ENCODE measurements at regions not wholly inside any gene's neighbourhood (a gene's known extent, or its start where the extent isn't known, plus 50 kb on each side); places are given as distances from the start of the nearest gene placed in this dataset.
"Not testable (repeated sequence)": the region's sequence is repeated elsewhere in the genome, so short reads cannot be mapped to it uniquely, and the experiment has no call there.

DNA sequence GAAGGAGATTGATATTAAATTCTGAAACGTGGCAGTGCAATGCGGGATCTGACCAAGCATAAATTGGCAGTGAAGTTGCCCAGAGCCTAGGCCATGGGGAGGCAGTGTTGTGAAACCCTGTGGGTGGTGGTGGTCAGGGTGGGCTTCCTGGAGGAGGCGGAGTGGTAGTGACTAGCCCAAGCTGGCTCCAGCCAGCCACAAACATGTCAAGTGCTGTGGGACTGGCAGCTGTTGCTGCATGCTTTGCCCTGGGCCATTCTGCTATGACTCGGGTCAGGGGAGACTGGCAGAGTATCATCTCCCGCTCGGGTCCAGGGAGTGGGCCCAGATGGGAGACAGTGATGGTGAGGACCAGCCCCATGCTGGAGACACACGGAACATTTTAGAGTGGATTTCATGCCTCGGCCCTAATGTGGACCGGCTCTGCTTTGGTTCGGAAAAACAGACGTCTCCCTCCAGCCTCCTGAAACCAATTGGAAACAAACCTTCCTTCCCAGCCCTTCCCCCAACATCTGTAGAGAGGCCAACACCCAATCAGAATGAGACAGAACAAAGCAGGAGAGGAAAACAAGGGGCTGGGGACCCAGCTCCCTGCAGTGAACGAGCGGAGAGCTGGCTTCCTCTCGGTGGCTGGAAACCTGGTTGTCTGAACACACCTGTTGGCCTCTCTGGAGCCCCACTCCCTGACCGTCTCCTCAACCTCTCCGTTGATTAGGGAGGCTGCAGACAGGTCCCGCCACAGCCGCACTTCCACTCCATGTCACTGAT, 58.2 kb downstream of the TMEM270 start:
- DNase-seq = no peak

DNA sequence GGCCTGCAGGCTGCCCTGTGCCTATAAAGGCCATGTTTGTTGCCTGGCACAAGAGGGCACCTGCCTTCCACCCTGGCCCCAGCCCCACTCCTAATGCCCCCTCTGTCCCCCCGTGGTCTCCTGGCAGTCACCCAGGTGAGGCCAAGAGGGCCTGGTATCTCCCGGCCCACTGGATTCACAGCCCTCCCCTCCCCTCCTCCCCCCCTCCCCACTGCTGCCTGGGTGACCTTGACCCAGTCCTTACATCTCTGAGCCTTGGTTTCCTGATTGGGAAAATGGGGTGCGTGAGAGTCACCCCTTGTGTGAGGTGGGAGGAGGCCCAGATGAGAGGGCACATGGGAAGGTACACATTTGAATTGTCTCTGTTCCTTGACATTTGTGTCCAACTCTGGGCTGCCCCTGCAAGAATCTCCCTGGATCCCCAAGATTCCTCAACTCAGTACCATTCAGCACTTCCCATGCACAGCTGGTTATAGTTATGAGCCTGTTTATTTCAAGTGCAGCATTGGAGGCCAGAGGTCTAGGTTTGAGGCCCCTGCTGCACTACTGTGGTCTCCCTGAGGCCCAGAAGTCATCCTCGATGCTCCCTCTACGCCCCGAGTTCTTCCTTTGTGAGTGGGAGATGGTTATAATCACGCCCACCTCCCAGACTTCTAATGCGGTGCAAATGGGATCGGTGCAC, 58.9 kb downstream of the TMEM270 start:
- DNase-seq = no peak

DNA sequence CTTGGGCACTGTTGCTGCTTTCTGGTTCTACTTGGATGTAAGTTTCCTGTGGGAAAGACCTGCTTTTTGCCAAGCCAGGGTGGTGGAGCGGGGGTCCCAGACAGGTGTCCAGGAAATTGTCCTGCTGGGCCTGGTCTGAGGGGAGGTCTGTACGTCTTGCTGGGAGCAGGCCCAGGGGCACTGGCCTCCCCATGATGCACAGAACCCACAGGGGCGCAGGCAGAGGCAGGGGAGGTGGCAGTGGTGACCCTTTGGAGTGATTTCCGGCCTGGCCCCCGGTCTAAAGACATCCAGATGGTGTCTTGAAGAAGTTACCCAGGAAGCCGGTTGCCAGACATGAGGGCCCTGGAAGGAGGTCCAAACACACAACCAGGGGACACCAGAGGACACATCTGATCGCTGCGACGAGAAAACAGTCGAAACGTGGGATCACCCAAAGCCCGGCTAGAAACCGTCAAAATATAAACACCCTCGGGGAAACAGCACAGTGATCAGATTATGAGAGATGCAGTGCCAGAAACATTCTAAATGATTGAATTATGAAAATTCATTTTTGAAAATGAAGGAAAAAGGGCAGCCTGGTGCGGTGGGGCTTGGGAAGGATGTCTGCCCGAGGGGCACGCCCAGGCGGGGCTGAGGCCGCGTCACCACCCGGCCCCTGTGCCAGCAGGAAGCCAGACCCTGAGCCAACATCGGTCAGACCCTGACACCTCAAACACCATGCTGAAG, 59.6 kb downstream of the TMEM270 start:
- DNase-seq = no peak

DNA sequence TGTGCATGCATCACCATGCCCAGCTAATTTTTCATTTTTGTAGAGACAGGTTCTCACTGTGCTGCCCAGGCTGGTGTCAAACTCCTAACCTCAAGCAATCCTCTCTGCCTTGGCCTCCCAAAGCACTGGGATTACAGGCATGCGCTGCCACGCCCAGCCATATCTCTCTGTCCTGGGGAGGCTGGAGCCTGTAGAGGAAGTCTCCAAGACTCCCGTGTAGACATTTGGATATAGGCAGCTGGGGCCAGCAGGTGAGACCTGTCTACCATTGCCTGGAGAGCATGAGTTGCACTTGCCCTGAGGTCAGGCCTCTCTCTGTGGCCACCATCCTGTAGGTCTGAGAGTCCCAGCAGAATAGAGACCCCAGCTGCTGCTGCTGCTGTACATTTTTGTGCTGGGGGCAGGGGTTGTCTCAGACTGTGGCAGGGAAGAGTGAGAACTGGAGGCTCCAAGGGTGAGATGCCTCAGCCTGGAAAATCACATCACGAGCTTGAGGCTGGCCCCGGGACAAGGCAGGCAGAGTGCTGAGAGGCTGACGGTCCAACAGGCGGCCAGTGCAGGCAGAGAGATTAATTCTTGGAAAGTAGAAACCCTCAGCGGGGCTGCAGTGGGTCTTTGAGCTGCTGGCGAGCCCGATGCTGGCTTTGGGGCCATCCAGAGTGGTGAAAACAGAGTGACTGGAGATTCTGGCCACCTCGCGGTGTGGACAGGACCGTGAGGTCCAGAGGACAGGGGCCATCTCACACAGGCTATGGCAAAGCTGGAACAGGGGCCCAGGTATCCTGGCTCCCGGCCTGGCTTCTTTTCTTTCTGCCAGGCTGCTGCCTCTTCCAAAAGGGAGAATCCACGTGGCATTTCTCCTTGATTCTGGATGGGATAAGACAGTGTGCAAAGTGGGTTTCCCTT, 60.9 kb downstream of the TMEM270 start:
- DNase-seq = no peak

DNA sequence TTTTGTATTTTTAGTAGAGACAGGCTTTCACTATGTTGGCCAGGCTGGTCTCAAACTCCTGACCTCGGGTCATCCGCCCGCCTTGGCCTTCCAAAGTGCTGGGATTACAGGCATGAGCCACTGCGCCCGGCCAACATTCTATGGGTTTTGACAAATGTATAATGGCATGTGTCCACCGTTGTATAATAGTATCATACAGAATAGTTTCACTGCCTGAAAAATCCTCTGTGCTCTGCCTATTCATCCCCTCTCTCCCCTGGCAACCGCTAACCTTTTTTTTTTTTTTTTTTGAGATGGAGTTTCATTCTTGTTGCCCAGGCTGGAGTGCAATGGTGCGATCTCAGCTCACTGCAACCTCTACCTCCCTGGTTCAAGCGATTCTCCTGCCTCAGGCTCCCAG, 67.7 kb downstream of the TMEM270 start:
- not testable (repeated sequence) for DNase-seq

DNA sequence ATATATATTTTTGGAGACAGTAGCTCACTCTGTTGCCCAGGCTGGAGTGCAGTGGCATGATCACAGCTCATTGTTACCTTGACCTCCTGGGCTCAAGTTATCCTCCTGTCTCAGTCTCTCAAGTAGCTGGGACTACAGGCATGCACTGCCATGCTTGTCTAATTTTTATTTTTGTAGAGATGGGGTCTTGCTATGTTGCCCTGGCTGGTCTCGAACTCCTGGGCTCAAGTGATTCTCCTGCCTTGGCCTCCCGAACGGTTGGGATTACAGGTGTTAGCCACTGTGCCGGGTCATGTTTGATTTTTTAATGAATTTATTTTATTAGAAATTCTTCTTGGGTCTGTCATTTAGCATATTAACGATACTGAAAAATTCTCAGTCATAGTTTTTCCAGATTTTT, 70.5 kb downstream of the TMEM270 start:
- no peak for DNase-seq

DNA sequence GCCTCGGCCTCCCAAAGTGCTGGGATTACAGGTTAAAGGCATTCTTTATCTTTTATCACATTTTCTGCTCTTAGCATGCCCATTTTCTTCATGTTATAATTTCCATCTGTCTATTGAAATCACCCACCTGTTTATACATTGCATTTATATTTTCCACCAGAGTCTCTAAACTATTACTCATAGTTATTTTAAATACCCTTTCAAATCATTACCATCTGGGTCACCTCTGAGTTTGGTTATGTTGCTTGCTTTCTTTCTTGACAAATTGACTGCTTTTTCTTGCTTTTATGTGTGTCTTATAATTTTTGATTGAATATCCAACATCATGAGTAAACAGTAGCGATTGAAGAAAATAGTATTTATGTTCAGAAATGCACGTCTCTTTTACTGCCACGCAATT, 71.4 kb downstream of the TMEM270 start:
- no peak for DNase-seq

DNA sequence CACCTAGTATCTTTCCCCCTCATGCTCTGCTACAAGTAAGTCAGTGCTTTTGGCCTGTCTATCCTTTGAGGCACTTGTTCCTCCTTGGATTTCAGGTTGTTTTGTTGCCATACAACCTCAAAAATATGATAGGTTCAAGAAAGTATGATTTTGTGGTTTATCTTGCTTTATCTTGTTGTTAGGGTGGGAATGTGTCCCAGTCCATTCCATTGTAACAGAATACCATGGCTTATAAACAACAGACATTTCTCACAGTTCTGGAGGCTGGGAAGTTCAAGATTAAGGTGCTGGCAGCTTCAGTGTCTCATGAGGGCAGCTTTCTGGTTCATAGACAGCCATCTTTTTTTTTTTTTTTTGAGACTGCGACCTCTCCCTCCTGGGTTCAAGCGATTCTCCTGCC, 72.1 kb downstream of the TMEM270 start:
- no peak for DNase-seq

DNA sequence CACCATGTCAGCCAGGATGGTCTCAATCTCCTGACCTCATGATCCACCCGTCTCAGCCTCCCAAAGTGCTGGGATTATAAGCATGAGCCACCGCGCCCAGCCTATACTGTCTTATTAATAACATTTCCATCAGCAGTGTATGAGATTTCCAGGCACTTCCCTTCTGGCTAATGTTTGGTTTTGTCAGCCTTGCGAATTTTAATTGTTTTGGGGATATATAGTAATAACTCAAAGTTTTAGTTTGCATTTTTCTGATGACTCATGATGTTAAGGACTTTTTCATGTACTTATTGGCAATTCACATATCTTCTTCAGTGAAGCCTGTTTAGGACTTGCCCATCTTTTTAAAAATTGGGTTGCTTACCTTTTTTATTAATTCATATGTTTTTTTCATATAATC, 76.0 kb downstream of the TMEM270 start:
- DNase-seq = no peak

DNA sequence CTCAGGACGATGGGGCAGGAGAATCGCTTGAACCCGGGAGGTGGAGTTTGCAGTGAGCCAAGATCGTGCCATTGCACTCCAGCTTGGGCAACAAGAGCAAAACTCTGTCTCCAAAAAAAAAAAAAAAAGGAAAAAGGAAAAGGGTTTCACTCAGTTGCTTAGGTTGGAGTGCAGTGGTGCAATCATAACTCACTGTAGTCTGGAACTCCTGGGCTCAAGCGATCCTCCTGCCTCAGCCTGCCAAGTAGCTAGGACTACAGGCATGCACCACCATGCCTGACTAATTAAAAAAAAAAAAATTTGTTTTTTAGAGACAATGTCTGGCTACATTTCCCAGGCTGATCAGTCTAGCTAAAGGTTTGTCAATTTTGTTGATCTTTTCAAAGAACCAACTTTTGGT, 76.7 kb downstream of the TMEM270 start:
- DNase-seq = not testable (repeated sequence)

DNA sequence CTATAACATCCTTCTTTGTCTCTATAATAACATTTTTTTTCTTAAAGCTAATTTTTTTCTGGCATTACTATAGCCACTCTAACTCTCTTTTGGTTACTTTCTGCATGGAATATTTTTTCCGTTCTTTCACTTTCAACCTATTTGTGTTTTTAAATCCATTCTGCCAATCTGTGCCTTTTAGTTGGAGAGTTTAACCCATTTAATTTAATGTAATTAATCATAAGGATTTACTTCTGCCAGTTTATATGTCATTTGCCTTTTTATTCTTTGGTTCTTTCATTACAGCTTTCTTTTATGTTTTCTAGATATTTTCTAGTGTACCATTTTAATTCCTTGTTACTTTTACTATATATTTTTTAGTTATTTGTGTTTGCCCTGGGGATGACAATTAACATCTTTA, 78.6 kb downstream of the TMEM270 start:
- DNase-seq = no peak

DNA sequence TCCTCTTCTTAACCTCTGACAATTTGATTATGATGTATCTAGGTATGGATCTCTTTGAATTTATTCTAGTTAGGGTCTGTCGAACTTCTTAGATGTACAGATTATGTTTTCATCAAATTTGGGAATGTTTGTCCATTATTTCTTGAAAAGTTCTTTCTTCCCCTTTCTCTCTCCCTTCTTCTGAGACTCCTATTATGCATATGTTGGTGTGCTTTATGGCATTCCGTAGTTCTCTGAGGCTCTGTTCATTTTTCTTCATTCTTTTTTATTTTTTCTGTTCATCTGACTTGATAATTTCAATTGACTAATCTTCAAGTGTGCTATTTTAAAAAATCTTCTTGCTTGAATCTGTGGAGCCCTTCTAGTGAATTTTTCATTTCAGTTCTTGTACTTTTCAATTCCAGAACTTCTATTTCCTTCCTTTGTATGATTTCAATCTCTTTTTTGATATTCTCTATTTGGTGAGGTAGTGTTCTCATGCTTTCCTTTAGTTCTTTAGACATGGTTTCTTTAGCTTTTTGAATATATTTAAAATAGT, 79.8 kb downstream of the TMEM270 start:
- DNase-seq = no peak

DNA sequence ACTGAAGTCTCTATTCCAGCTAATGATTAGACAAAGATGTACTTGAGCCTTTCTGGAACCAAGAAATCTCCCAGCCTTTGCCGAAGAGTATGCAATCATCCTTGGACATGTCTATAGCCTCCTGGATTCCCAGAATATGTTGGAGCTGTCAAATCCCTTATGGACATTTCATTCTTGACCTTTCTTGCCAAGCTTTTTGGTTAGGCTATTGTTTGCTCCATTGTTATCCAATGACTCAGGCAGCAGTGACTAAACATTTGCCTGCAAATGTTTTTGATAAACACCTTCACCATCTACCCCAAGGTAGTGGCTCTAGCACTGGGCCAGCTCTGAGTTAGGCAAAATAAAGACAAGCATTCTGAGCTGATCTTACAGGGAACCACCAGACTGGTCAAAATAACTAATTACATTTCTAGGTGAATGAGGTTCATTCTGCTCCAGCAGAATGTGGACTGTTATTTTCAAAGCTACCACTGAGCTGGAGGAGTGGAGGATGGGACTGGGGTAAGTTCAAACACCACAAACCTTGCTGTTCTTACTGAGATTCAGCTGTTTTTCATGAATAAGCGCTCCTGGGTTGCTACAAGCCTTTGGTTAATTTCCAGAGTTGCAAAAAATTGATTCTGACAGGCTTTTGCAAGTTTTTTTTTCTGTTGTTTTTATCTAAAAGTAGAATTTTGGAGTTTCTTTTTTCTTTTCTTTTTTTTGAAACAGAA, 81.0 kb downstream of the TMEM270 start:
- no peak for DNase-seq

DNA sequence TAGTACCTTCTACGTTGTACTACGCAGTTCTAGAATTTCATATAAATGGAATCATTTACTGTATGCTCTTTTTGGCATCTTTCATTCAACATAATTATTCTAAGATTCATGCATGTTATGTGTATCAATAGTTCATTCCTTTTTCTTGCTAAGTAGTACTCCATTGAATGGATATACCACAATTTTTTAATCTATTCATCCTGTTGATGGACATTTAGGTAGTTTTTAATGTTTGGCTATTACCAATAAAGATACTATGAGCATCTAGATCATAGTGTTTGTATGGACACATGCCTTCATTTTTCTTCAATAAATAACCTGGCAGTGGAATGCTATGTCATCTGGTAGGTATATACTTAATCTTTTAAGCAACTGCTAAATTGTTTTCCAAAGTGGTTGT, 83.0 kb upstream of the ELN start:
- no peak for DNase-seq

DNA sequence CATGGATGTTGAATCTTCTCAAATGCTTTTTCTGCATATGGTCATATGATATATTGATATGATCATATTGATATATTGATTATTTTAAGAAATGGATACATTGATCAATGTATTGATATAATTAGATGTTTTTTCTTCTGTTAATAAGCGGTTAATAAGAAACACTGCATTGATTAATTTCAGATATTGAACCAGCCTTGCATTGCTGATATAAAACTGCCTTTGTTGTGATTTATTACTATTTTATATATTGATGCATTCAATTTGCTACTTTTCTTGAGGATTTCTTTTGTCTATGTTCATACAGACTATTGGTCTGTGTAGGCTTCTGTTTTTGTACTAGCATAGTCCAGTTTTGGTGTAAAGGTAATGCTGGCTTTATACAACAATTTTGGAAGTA, 79.7 kb upstream of the ELN start:
- no peak for DNase-seq

DNA sequence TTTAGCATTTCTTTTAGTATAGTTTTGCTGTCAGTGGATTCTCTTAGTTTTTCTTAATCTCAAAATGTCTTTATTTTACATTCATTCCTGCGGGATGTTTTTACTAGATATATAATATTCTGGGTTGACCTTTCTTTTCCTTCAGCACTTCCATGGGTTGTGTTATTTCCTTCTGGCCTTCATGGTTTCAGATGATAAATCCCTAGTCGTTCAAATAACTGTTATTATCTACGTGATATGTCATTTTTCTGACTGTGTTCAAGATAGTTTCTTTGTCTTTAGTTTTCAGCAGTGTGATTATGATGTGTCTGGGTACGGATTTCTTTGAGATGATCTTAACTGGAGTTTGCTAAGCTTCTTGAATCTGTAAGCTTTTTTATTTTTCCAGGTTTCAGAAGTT, 75.7 kb upstream of the ELN start:
- DNase-seq = no peak

DNA sequence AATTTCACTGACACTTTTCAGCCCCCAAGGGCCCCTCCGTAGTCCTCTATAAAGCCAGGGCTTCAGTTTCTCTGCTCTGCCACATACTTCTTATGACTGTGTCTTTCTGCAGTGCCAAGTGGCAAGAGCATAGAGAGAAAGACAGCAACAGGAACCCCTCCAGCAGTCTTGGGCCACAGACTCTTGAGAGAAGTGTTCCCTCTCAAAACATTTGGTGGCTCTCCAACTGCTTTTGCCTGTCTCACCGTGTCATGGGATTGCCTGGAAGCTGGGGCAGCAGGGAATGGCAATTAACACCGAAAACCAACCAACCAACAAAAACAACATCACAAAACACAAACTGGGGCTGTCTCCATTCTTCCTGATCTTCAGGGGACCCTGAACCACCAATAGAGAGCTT, 73.8 kb upstream of the ELN start:
- no peak for DNase-seq

DNA sequence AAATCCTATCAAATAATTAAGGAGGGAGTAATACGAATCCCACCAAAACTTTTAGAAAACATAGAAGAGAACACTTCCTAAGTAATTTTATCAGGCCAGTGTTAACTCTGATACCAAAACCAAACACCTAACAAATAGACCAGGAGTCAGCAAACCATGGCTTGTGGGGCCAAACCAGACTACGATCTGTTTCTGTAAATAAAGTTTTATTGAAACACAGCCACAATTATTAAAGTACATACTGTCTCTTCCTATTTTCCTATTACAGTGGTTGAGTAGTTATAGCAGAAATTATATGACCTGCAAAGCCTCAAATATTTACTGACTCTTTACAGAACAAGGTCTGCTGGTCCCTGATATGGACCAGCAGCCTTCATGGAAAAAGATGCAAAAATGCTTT, 73.1 kb upstream of the ELN start:
- no peak for DNase-seq

DNA sequence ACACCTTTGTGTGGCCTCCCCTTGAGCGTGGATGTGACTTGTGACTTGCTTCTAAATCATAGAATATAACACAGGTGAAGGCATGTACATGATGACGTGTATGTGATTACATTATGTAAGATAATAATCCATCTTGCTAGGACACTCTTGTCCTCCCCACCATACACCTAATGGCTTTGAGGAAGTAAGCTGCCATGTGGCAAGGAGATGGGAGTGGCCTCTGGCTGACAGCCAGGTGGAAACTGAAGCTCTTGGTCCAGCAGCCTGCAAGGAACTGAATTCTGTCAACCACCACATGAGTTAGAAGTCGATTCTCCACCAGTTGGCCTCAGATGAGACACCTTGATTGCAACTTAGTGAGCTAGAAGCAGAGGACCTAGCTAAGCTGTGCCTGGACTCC, 67.4 kb upstream of the ELN start:
- DNase-seq = no peak

DNA sequence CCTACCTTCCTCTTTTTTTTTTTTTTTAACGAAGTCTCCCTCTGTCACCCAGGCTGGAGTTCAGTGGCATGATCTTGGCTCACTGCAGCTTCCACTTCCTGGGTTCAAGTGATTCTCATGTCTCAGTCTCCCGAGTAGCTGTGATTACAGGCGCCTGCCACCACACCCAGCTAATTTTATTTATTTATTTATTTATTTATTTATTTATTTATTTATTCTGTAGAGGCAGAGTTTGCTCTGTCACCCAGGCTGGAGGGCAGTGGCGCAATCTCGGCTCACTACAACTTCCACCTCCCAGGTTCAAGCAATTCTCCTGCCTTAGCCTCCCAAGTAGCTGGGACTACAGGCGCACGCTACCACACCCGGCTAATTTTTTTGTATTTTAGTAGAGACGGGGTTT, 66.0 kb upstream of the ELN start:
- DNase-seq = not testable (repeated sequence)

DNA sequence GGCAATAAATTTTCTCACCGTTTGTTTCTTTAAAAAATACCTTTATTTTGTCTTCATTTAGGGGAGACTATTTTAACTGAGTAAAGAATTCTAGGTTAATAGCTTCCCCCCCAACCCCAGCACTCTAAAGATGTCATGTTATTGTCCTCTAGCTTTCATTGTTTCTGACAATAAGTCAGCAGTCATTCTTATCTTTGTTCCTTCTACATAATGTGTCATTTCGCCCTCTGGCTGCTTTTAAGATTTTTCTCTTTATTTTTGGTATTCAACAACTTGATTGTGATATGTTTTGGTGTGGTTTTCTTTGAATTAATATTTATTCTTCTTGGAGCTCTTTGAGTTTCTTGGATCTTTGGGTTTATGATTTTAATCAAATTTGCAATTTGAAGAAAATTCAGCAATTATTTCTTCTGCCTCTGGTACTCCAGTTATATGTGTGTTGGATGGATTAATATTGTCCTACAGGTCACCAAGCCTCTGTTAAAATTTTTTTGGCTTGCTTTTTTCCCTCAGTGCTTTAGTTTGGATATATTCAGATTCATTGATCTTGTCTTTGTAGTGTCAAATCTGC, 64.6 kb upstream of the ELN start:
- no peak for DNase-seq

DNA sequence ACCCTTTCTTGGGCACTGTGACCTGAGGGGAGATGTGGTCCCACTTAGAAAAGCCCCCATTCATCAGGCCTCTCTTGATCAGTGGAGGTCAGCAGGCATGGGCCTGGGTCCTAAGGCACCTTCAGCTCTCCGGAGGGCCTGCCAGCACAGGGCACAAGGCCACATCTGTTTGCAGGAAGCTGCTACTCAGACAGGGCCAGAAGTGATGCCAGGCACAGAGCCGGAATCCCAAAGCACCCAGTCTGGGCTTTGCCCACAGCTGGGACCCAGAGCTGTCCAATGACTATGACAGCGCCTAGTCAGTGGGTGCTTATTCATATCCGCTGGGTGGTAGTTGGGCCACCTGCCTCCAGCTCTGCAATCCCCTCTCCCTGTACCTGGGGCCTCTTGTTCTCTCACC, 63.2 kb upstream of the ELN start:
- no peak for DNase-seq

All from suppressor macrophage treated with lipopolysaccharide for 4 hours (primary cell).